IMR-90 (cell line): ENCODE measurements at regions not wholly inside any gene's neighbourhood (a gene's known extent, or its start where the extent isn't known, plus 50 kb on each side); places are given as distances from the start of the nearest gene placed in this dataset.

Source experiments
- ATAC-seq: fragments of 200-7000 bp; cut with Tn5 transposase; 2 replicates; pipeline ENCODE4 v1.9.1; 2020; ENCODE audit warnings: low read depth, mild to moderate bottlenecking, moderate library complexity
- BruUV-seq: library from RNA; stranded (reverse); fragments of 400-500 nt; replicated peaks from 2 replicates; lab custom pipeline; 2021; lab: Mats Ljungman, UMichigan
- CTCF ChIA-PET: fragments of 300-600 bp; formaldehyde crosslinking; extraction: SDS; loops from one replicate; lab custom pipeline; 2021; ENCODE audit warnings: antibody characterized with exemption; lab: Yijun Ruan, JAX
- POLR2A ChIA-PET: fragments of 300-600 bp; sonication (Branson Sonifier 250); formaldehyde crosslinking; loops from one replicate; lab custom pipeline; 2022; ENCODE audit warnings: antibody characterized with exemption; ENCODE audit not compliant: unreplicated experiment; lab: Charles Lee
- DNase-seq: peaks from one replicate; pipeline ENCODE4 v3.0.0; 2013
- H2AFZ ChIP-seq: replicated peaks from 2 replicates; pipeline ENCODE3; 2013; ENCODE audit warnings: low read length, mild to moderate bottlenecking; ENCODE audit not compliant: poor library complexity
- H2AK5ac ChIP-seq: 2 replicates; pipeline ENCODE4 v1.6.1; 2013; ENCODE audit warnings: low read depth, low read length, inconsistent platforms
- H2AK9ac ChIP-seq: replicated peaks from 2 replicates; pipeline ENCODE3; 2013; ENCODE audit warnings: mild to moderate bottlenecking, low read depth, low read length, moderate library complexity; ENCODE audit not compliant: poor library complexity
- H2BK120ac ChIP-seq: 2 replicates; pipeline ENCODE4 v1.6.1; 2013; ENCODE audit warnings: low read depth, low read length, inconsistent platforms
- H2BK15ac ChIP-seq: 3 replicates; pipeline ENCODE4 v1.6.1; 2013; ENCODE audit warnings: low read depth, low read length, inconsistent platforms
- H2BK20ac ChIP-seq: 2 replicates; pipeline ENCODE4 v1.6.1; 2013; ENCODE audit warnings: low read depth, mild to moderate bottlenecking, inconsistent platforms, low read length, moderate library complexity
- H2BK5ac ChIP-seq: 2 replicates; pipeline ENCODE4 v1.6.1; 2013; ENCODE audit warnings: mild to moderate bottlenecking, low read depth, low read length, inconsistent platforms; ENCODE audit not compliant: poor library complexity, severe bottlenecking
- H3K14ac ChIP-seq: replicated peaks from 2 replicates; pipeline ENCODE4 v1.6.1; 2013; ENCODE audit warnings: low read depth, low read length, inconsistent platforms
- H3K18ac ChIP-seq: 2 replicates; pipeline ENCODE4 v1.6.1; 2013; ENCODE audit warnings: low read depth, low read length, control low read depth
- H3K23ac ChIP-seq: 2 replicates; pipeline ENCODE4 v1.6.1; 2013; ENCODE audit warnings: low read depth, low read length, inconsistent platforms
- H3K27ac ChIP-seq: 2 replicates; pipeline ENCODE4 v1.5.1; 2013; ENCODE audit warnings: mild to moderate bottlenecking, control low read depth, low read length; ENCODE audit not compliant: insufficient read depth
- H3K27me3 ChIP-seq: 2 replicates; pipeline ENCODE4 v1.6.1; 2013; ENCODE audit warnings: low read length; ENCODE audit not compliant: control insufficient read depth, insufficient read depth
- H3K36me3 ChIP-seq: 2 replicates; pipeline ENCODE4 v1.6.1; 2013; ENCODE audit warnings: low read length, mixed read lengths; ENCODE audit not compliant: control insufficient read depth, insufficient read depth
- H3K4ac ChIP-seq: 2 replicates; pipeline ENCODE4 v1.6.1; 2013; ENCODE audit warnings: low read depth, low read length, inconsistent platforms
- H3K4me1 ChIP-seq: 2 replicates; pipeline ENCODE4 v1.6.1; 2013; ENCODE audit warnings: low read length, mixed read lengths; ENCODE audit not compliant: control insufficient read depth, insufficient read depth
- H3K4me2 ChIP-seq: 2 replicates; pipeline ENCODE4 v1.6.1; 2013; ENCODE audit warnings: low read depth, mild to moderate bottlenecking, control low read depth, low read length, moderate library complexity
- H3K4me3 ChIP-seq: 2 replicates; pipeline ENCODE4 v1.5.1; 2013; ENCODE audit warnings: low read depth, mild to moderate bottlenecking, control low read depth, low read length, moderate library complexity; ENCODE audit not compliant: insufficient read depth
- H3K56ac ChIP-seq: 2 replicates; pipeline ENCODE4 v1.6.1; 2013; ENCODE audit warnings: low read length, inconsistent platforms; ENCODE audit not compliant: insufficient read depth; ENCODE audit errors: extremely low read depth
- H3K79me1 ChIP-seq, 2 experiments: 2 replicates each; pipeline ENCODE4 v1.6.1; 2013; ENCODE audit warnings: low read length in 2 of 2, inconsistent platforms in 1 of 2, low read depth in 1 of 2
- H3K9ac ChIP-seq: 2 replicates; pipeline ENCODE4 v1.6.1; 2013; ENCODE audit warnings: low read depth, low read length, control low read depth
- H3K9me1 ChIP-seq: 2 replicates; pipeline ENCODE4 v1.6.1; 2013; ENCODE audit warnings: low read length, inconsistent platforms; ENCODE audit not compliant: insufficient read depth
- H3K9me3 ChIP-seq: 2 replicates; pipeline ENCODE4 v1.6.1; 2013; ENCODE audit warnings: low read length; ENCODE audit not compliant: control insufficient read depth, insufficient read depth
- H4K20me1 ChIP-seq: 2 replicates; pipeline ENCODE4 v1.6.1; 2013; ENCODE audit warnings: low read length, inconsistent platforms; ENCODE audit not compliant: insufficient read depth
- H4K5ac ChIP-seq: 2 replicates; pipeline ENCODE4 v1.6.1; 2013; ENCODE audit warnings: mild to moderate bottlenecking, low read depth, low read length, control low read depth
- H4K8ac ChIP-seq, 2 experiments: 2 replicates each; pipeline ENCODE4 v1.6.1; 2013; ENCODE audit warnings: low read depth in 2 of 2, low read length in 2 of 2, control low read depth in 1 of 2, inconsistent platforms in 1 of 2
- H4K91ac ChIP-seq: 2 replicates; pipeline ENCODE4 v1.6.1; 2013; ENCODE audit warnings: low read depth, low read length, inconsistent platforms; ENCODE audit not compliant: insufficient read depth
- BHLHE40 ChIP-seq: fragments of 150-350 bp; IDR thresholded peaks from 2 replicates; pipeline ENCODE4 v1.6.1; 2016; ENCODE audit warnings: mild to moderate bottlenecking, low read depth, low read length
- CEBPB ChIP-seq: IDR thresholded peaks from 2 replicates; pipeline ENCODE4 v1.6.1; 2012; ENCODE audit warnings: low read depth, low read length, improper control_type of control experiment
- CHD1 ChIP-seq: IDR thresholded peaks from 2 replicates; pipeline ENCODE4 v1.6.1; 2012; ENCODE audit warnings: low read depth, low read length, improper control_type of control experiment
- FOS ChIP-seq: fragments of 150-350 bp; IDR thresholded peaks from 2 replicates; pipeline ENCODE4 v1.6.1; 2016; ENCODE audit warnings: low read depth, low read length
- MAZ ChIP-seq: IDR thresholded peaks from 2 replicates; pipeline ENCODE4 v1.6.1; 2012; ENCODE audit warnings: low read depth, mild to moderate bottlenecking, low read length, improper control_type of control experiment, moderate library complexity, borderline replicate concordance
- MXI1 ChIP-seq: IDR thresholded peaks from 2 replicates; pipeline ENCODE4 v1.6.1; 2012; ENCODE audit warnings: low read depth, mild to moderate bottlenecking, low read length, moderate library complexity, borderline replicate concordance
- NFE2L2 ChIP-seq: fragments of 150-350 bp; IDR thresholded peaks from 2 replicates; pipeline ENCODE4 v1.6.1; 2016; ENCODE audit warnings: low read depth, mild to moderate bottlenecking, low read length
- POLR2A ChIP-seq: IDR thresholded peaks from 2 replicates; pipeline ENCODE4 v1.6.1; 2012; ENCODE audit warnings: mild to moderate bottlenecking, low read depth, low read length
- RAD21 ChIP-seq: IDR thresholded peaks from 2 replicates; pipeline ENCODE4 v1.6.1; 2012; ENCODE audit warnings: low read length, improper control_type of control experiment
- RCOR1 ChIP-seq: IDR thresholded peaks from 2 replicates; pipeline ENCODE4 v1.6.1; 2012; ENCODE audit warnings: mild to moderate bottlenecking, low read length, improper control_type of control experiment; ENCODE audit not compliant: insufficient replicate concordance
- RFX5 ChIP-seq: IDR thresholded peaks from 2 replicates; pipeline ENCODE4 v1.8.0; 2012; ENCODE audit warnings: low read depth, mild to moderate bottlenecking, low read length, moderate library complexity
- SMC3 ChIP-seq: fragments of 150-350 bp; IDR thresholded peaks from 2 replicates; pipeline ENCODE4 v1.6.1; 2016; ENCODE audit warnings: low read depth, mild to moderate bottlenecking, antibody characterized with exemption, low read length, moderate library complexity
- WGBS, 2 experiments: methylation state at CpG; one replicate each; pipeline versions ENCODE4 v1.1.5 to v1.1.7; 2013; ENCODE audit warnings: missing lambda C conversion rate in 2 of 2; ENCODE audit not compliant: insufficient read length in 1 of 2; ENCODE audit errors: extremely low coverage in 2 of 2; 5-methylcytosine and 5-hydroxymethylcytosine counted together
- dilution Hi-C: fragments of 300-500 bp; cut with HindIII; formaldehyde crosslinking; loops from one replicate; pipeline ENCODE4 v1.14.3; 2018; ENCODE audit warnings: low sequenced_read_pairs; ENCODE audit not compliant: unreplicated experiment
- in situ Hi-C: fragments of 300-500 bp; cut with MboI; formaldehyde crosslinking; loops from 3 replicates; pipeline ENCODE4 v1.14.3; 2019; ENCODE audit warnings: low sequenced_read_pairs, inconsistent platforms, mixed read lengths
- intact Hi-C: fragments of 100-400 bp; cut with micrococcal nuclease; formaldehyde crosslinking; loops from 2 replicates; pipeline ENCODE4 v1.10.0; 2022
- TF ChIP-seq, protein P1 (sequence below): conservative IDR thresholded peaks from 2 replicates; pipeline ENCODE4 v1.5.1; 2012; ENCODE audit warnings: mild to moderate bottlenecking, low read depth, low read length, improper control_type of control experiment

DNA sequence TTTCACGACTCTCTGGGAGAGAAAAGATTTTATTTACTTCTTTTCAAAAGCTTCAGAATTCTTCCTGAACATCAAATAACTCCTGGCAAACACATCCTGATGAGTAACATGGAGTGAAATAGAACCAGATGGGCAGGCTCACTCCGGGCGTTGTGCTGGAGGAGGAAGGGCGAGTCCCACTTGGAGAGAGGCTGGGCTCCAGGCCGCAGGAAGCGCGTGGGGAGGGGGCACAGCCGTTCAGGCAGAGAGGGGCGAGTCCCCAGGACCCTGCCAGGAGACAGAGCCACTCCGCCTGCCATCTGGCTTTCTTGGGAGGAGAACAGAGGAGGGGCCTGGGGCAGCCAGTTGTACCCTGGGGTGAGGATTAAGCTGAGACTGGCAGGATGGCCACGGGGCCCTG, 265.9 kb upstream of the ZMIZ1 start:
- intact Hi-C loops, result no loop called here
- Histone ChIP-seq H2BK5ac (peak overlapping the region; percentile 40), H3K4me2 (no peak overlapping the region), H2BK120ac (peak overlapping the region; percentile 91), H2AK9ac (peak overlapping the region; percentile 77), H3K79me1 (no peaks in the 10 kb centered on the region), H4K91ac (peak overlapping the region; percentile 93), H3K27ac (peak overlapping the region; percentile 44; the same call in 1 of the 2 replicates), H3K9me3 (no peaks in the 10 kb centered on the region), H2BK20ac (peak overlapping the region; percentile 83), H4K20me1 (peaks cover 3% of the 10 kb centered on the region; the same call in 1 of the 2 replicates), H2AFZ (peak overlapping the region; percentile 88), H2AK5ac (peak overlapping the region; percentile 85; the same call in 1 of the 2 replicates), H3K36me3 (no peaks in the 10 kb centered on the region), H3K4ac (peak overlapping the region; percentile 86), H2BK15ac (peak overlapping the region; percentile 65; the same call in 1 of the 3 replicates), H3K14ac (peak overlapping the region; percentile 64; the same call in 1 of the 2 replicates), H3K18ac (peak overlapping the region; percentile 48; the same call in 1 of the 2 replicates), H3K9me1 (peaks cover 22% of the 10 kb centered on the region), H3K56ac (no peak overlapping the region), H3K23ac (peak overlapping the region; percentile 20), H3K27me3 (peaks cover 27% of the 10 kb centered on the region), H3K4me1 (peaks cover 40% of the 10 kb centered on the region), H4K5ac (peak overlapping the region; percentile 47; the same call in 1 of the 2 replicates), H3K9ac (no peak overlapping the region), H3K4me3 (no peak overlapping the region), H4K8ac (peak overlapping the region; percentile 30 to 80; a peak in 2 of 4 replicates)
- DNase-seq, result peak; percentile 79
- ChIA-PET POLR2A (interaction anchor here (0.6 kb wide), 1 partner anchor 550 kb away, joined by 3 read pairs; no protein-coding TSS in a partner anchor), CTCF (interaction anchor here (0.9 kb wide), 1 partner anchor 14 kb away, joined by 3 read pairs; no protein-coding TSS in a partner anchor)
- in situ Hi-C loops, result no loop called here
- no TSS peak for BruUV-seq
- 0% methylated on average over 2 of the region's 11 CpGs; no CpG with 5 or more reads in 1 of the 2 experiments for WGBS, 2 experiments
- no peak for TF ChIP-seq CHD1
- TF ChIP-seq RFX5, result no peak
- no peak for TF ChIP-seq BHLHE40
- TF ChIP-seq CEBPB, result no peak
- 0 out of 2 replicates have a peak, but pooled peaks have one; percentile 21 for TF ChIP-seq MAZ
- no peak for TF ChIP-seq RCOR1
- peak; percentile 20; the same call in 1 of the 2 replicates for TF ChIP-seq RAD21
- no peak for TF ChIP-seq SMC3
- no peak for TF ChIP-seq POLR2A
- TF ChIP-seq MXI1, result no peak
- TF ChIP-seq NFE2L2, result no peak
- TF ChIP-seq, protein P1, sequence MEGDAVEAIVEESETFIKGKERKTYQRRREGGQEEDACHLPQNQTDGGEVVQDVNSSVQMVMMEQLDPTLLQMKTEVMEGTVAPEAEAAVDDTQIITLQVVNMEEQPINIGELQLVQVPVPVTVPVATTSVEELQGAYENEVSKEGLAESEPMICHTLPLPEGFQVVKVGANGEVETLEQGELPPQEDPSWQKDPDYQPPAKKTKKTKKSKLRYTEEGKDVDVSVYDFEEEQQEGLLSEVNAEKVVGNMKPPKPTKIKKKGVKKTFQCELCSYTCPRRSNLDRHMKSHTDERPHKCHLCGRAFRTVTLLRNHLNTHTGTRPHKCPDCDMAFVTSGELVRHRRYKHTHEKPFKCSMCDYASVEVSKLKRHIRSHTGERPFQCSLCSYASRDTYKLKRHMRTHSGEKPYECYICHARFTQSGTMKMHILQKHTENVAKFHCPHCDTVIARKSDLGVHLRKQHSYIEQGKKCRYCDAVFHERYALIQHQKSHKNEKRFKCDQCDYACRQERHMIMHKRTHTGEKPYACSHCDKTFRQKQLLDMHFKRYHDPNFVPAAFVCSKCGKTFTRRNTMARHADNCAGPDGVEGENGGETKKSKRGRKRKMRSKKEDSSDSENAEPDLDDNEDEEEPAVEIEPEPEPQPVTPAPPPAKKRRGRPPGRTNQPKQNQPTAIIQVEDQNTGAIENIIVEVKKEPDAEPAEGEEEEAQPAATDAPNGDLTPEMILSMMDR, result no peak
- TF ChIP-seq FOS, result no peak
- peak; percentile 71 for ATAC-seq
- dilution Hi-C loops, result no loop called here
